SK-N-SH treated with all-trans-retinoic acid at 6 μM for 48 hours (cell line): ENCODE measurements at regions not wholly inside any gene's neighbourhood (a gene's known extent, or its start where the extent isn't known, plus 50 kb on each side); places are given as distances from the start of the nearest gene placed in this dataset.

ENCODE experiments used
- ATAC-seq: fragments of 200-7000 bp; cut with Tn5 transposase; 3 replicates; pipeline ENCODE4 v1.9.1; 2020; ENCODE audit warnings: mild to moderate bottlenecking, moderate library complexity
- ARNTL ChIP-seq: fragments of 450-650 bp; formaldehyde crosslinking; IDR thresholded peaks from 2 replicates; pipeline ENCODE4 v1.5.0; 2020; ENCODE audit warnings: low read depth, mild to moderate bottlenecking, moderate library complexity, borderline replicate concordance
- BACH2 ChIP-seq: fragments of 250-450 bp; sonication (Bioruptor Pico); IDR thresholded peaks from 2 replicates; pipeline ENCODE4 v1.9.0; 2021; ENCODE audit warnings: mild to moderate bottlenecking, borderline replicate concordance
- CREB5 ChIP-seq: fragments of 250-450 bp; sonication (Bioruptor Pico); IDR thresholded peaks from 2 replicates; pipeline ENCODE4 v1.5.1; 2020; ENCODE audit warnings: low read depth, mild to moderate bottlenecking, moderate library complexity
- CSDC2 ChIP-seq: fragments of 250-450 bp; sonication (Bioruptor Pico); IDR thresholded peaks from 2 replicates; pipeline ENCODE4 v1.5.0; 2020; ENCODE audit warnings: mild to moderate bottlenecking, moderate library complexity
- CSRNP3 ChIP-seq: fragments of 250-450 bp; sonication (Bioruptor Pico); IDR thresholded peaks from 2 replicates; pipeline ENCODE4 v1.5.1; 2021; ENCODE audit warnings: mild to moderate bottlenecking, moderate library complexity
- ESRRG ChIP-seq: fragments of 250-450 bp; sonication (Bioruptor Pico); IDR thresholded peaks from 2 replicates; pipeline ENCODE4 v1.6.1; 2021; ENCODE audit warnings: mild to moderate bottlenecking
- GLIS3 ChIP-seq: fragments of 250-450 bp; sonication (Bioruptor Pico); IDR thresholded peaks from 2 replicates; pipeline ENCODE4 v1.5.0; 2020; ENCODE audit warnings: mild to moderate bottlenecking, moderate library complexity
- ISL1 ChIP-seq: fragments of 250-450 bp; sonication (Bioruptor Pico); IDR thresholded peaks from 2 replicates; pipeline ENCODE4 v2.1.2; 2022; ENCODE audit warnings: mild to moderate bottlenecking, moderate library complexity
- OSR1 ChIP-seq: fragments of 250-450 bp; sonication (Bioruptor Pico); IDR thresholded peaks from 2 replicates; pipeline ENCODE4 v1.8.0; 2022; ENCODE audit warnings: moderate library complexity, mild to moderate bottlenecking, inconsistent platforms
- PATZ1 ChIP-seq: fragments of 250-450 bp; sonication (Bioruptor Pico); IDR thresholded peaks from 2 replicates; pipeline ENCODE4 v1.8.0; 2020; ENCODE audit warnings: mild to moderate bottlenecking, moderate library complexity, borderline replicate concordance
- POU6F1 ChIP-seq: fragments of 250-450 bp; sonication (Bioruptor Pico); IDR thresholded peaks from 2 replicates; pipeline ENCODE4 v1.8.0; 2021; ENCODE audit warnings: low read depth, mild to moderate bottlenecking, moderate library complexity, borderline replicate concordance
- PPARA ChIP-seq: fragments of 250-450 bp; sonication (Bioruptor Pico); IDR thresholded peaks from 2 replicates; pipeline ENCODE4 v1.5.0; 2020; ENCODE audit warnings: mild to moderate bottlenecking, borderline replicate concordance
- RARB ChIP-seq: fragments of 250-450 bp; sonication (Bioruptor Pico); IDR thresholded peaks from 2 replicates; pipeline ENCODE4 v1.8.0; 2021; ENCODE audit warnings: mild to moderate bottlenecking, moderate library complexity
- SNAI2 ChIP-seq: fragments of 250-450 bp; sonication (Bioruptor Pico); IDR thresholded peaks from 2 replicates; pipeline ENCODE4 v1.5.0; 2020; ENCODE audit warnings: mild to moderate bottlenecking, moderate library complexity
- TOX ChIP-seq: fragments of 250-450 bp; sonication (Bioruptor Pico); IDR thresholded peaks from 2 replicates; pipeline ENCODE4 v1.8.0; 2021; ENCODE audit warnings: mild to moderate bottlenecking, moderate library complexity, borderline replicate concordance
- TSHZ2 ChIP-seq: fragments of 250-450 bp; sonication (Bioruptor Pico); IDR thresholded peaks from 2 replicates; pipeline ENCODE4 v1.5.0; 2020; ENCODE audit warnings: mild to moderate bottlenecking, moderate library complexity
- ZFP3 ChIP-seq: fragments of 250-450 bp; sonication (Bioruptor Pico); IDR thresholded peaks from 2 replicates; pipeline ENCODE4 v1.5.0; 2020; ENCODE audit warnings: mild to moderate bottlenecking, moderate library complexity
- ZFP30 ChIP-seq: fragments of 450-650 bp; formaldehyde crosslinking; IDR thresholded peaks from 2 replicates; pipeline ENCODE4 v1.5.0; 2022; ENCODE audit warnings: mild to moderate bottlenecking, moderate library complexity
- ZNF565 ChIP-seq: fragments of 450-650 bp; formaldehyde crosslinking; conservative IDR thresholded peaks from 2 replicates; pipeline ENCODE4 v1.5.0; 2020; ENCODE audit warnings: low read depth, mild to moderate bottlenecking, moderate library complexity
- ZNF70 ChIP-seq: fragments of 450-650 bp; formaldehyde crosslinking; IDR thresholded peaks from 2 replicates; pipeline ENCODE4 v1.5.0; 2020; ENCODE audit warnings: mild to moderate bottlenecking, moderate library complexity
- ZNF8 ChIP-seq: fragments of 450-650 bp; formaldehyde crosslinking; IDR thresholded peaks from 2 replicates; pipeline ENCODE4 v1.5.0; 2020; ENCODE audit warnings: mild to moderate bottlenecking, moderate library complexity

- TF ChIP-seq CREB5 (CRISPR knock-in tag) (no peak), CSRNP3 (CRISPR knock-in tag) (no peak)
These were observed 335.8 kb upstream of the NT5E start (continued) for GRCh38 chr6:85113934-85114580.

GRCh38 chr6:85112540-85112939, 337.3 kb upstream of the NT5E start:
- TF ChIP-seq BACH2 (CRISPR knock-in tag) (no peak), CSRNP3 (CRISPR knock-in tag) (no peak), GLIS3 (CRISPR knock-in tag) (no peak), ARNTL (CRISPR knock-in tag) (no peak), OSR1 (CRISPR knock-in tag) (no peak), ZNF565 (CRISPR knock-in tag) (no peak), ESRRG (no peak), CSDC2 (CRISPR knock-in tag) (no peak)
- ATAC-seq, result no peak

GRCh38 chr6:85111481-85112011, 338.3 kb upstream of the NT5E start:
- TF ChIP-seq PPARA (no peak), POU6F1 (no peak), PATZ1 (CRISPR knock-in tag) (no peak), TOX (CRISPR knock-in tag) (no peak), ZFP30 (no peak), BACH2 (CRISPR knock-in tag) (no peak), ZNF70 (no peak)
- TF ChIP-seq, all 23 proteins: peak for 0
- ATAC-seq, result no peak

- ATAC-seq, result no peak
- no peak for TF ChIP-seq ZFP3
- no peak for TF ChIP-seq BACH2 (CRISPR knock-in tag)
- no peak for TF ChIP-seq SNAI2 (CRISPR knock-in tag)
- TF ChIP-seq ZNF8 (CRISPR knock-in tag), result no peak
- no peak for TF ChIP-seq CSDC2 (CRISPR knock-in tag)
- TF ChIP-seq ISL1 (CRISPR knock-in tag), result no peak
- no peak for TF ChIP-seq TSHZ2
- TF ChIP-seq OSR1 (CRISPR knock-in tag), result no peak
- no peak for TF ChIP-seq PATZ1 (CRISPR knock-in tag)
- no peak for TF ChIP-seq ZFP30
- no peak for TF ChIP-seq TOX (CRISPR knock-in tag)
- no peak for TF ChIP-seq ZNF70
- TF ChIP-seq GLIS3 (CRISPR knock-in tag), result no peak
- no peak for TF ChIP-seq RARB
- no peak for TF ChIP-seq PPARA
- TF ChIP-seq CREB5 (CRISPR knock-in tag), result no peak
These were observed 338.9 kb upstream of the NT5E start for GRCh38 chr6:85110943-85111342.
